GM23248 (cell line): ENCODE measurements at regions not wholly inside any gene's neighbourhood (a gene's known extent, or its start where the extent isn't known, plus 50 kb on each side); places are given as distances from the start of the nearest gene placed in this dataset.

ENCODE experiments used
- EZH2 ChIP-seq: fragments of 200-600 bp; sonication (generic); IDR thresholded peaks from 2 replicates; pipeline ENCODE4 v1.6.1; 2018; ENCODE audit warnings: antibody characterized with exemption, mild to moderate bottlenecking; ENCODE audit not compliant: insufficient read depth, poor library complexity, severe bottlenecking
- EZH2phosphoT487 ChIP-seq: fragments of 200-600 bp; sonication (generic); IDR thresholded peaks from 2 replicates; pipeline ENCODE4 v1.6.1; 2018; ENCODE audit warnings: antibody characterized with exemption, moderate library complexity, mild to moderate bottlenecking, low read depth; ENCODE audit not compliant: insufficient read depth

DNA sequence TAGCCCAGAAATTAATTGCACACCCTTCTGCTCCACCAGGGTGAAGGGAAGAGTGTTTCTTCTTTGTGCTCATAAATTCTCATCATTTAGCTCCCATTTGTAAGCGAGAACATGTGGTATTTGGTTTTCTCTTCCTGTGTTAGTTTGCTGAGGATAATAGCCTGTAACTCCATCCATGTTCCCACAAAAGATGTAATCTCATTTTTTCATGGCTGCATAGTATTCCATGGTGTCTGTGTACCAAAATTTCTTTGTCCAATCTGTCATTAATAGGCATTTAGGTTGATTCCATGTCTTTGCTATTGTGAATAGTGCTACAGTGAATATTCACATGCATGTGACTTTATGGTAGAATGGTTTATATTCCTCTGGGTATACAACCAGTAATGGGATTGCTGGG lies 86.8 kb downstream of the DTWD1 start:
- no peak for TF ChIP-seq EZH2phosphoT487
- TF ChIP-seq EZH2: no peak
